Hepatic stellate cell (primary cell): ENCODE measurements at regions not wholly inside any gene's neighbourhood (a gene's known extent, or its start where the extent isn't known, plus 50 kb on each side); places are given as distances from the start of the nearest gene placed in this dataset.
"Not testable (repeated sequence)": the region's sequence is repeated elsewhere in the genome, so short reads cannot be mapped to it uniquely, and the experiment has no call there.

Source experiments
- DNase-seq: peaks from one replicate; pipeline ENCODE4 v3.0.0; 2011; ENCODE audit warnings: low spot score

- no peak for DNase-seq
Measured at GRCh38 chr4:184335520-184335919, 117.8 kb upstream of the ENPP6 start.

- not testable (repeated sequence) for DNase-seq
Measured at GRCh38 chr4:184333446-184333845, 115.8 kb upstream of the ENPP6 start.

GRCh38 chr4:184331268-184331995 lies 113.8 kb upstream of the ENPP6 start:
- DNase-seq, result no peak

- DNase-seq, result not testable (repeated sequence)
Measured at GRCh38 chr4:184330517-184331094, 112.9 kb upstream of the ENPP6 start.

- no peak for DNase-seq
Measured at GRCh38 chr4:184329659-184330400, 112.2 kb upstream of the ENPP6 start.

- no peak for DNase-seq
Measured at GRCh38 chr4:184329235-184329634, 111.6 kb upstream of the ENPP6 start.

- DNase-seq, result no peak
Measured at GRCh38 chr4:184328022-184328736, 110.5 kb upstream of the ENPP6 start.

- DNase-seq, result no peak
Measured at GRCh38 chr4:184324939-184325477, 107.3 kb upstream of the ENPP6 start.

- no peak for DNase-seq
Measured at GRCh38 chr4:184322328-184323025, 104.8 kb upstream of the ENPP6 start.

GRCh38 chr4:184320631-184321030 lies 103.0 kb upstream of the ENPP6 start:
- no peak for DNase-seq

- DNase-seq, result no peak
Measured at GRCh38 chr4:184318852-184319251, 101.2 kb upstream of the ENPP6 start.

GRCh38 chr4:184317234-184317918 lies 99.7 kb upstream of the ENPP6 start:
- DNase-seq, result no peak

- no peak for DNase-seq
Measured at GRCh38 chr4:184316821-184317220, 99.1 kb upstream of the ENPP6 start.

- DNase-seq, result no peak
Measured at GRCh38 chr4:184315675-184316359, 98.1 kb upstream of the ENPP6 start.

GRCh38 chr4:184313702-184314659 lies 96.3 kb upstream of the ENPP6 start:
- DNase-seq, result no peak

GRCh38 chr4:184313058-184313581 lies 95.4 kb upstream of the ENPP6 start:
- no peak for DNase-seq

- DNase-seq, result no peak
Measured at GRCh38 chr4:184312126-184312525, 94.5 kb upstream of the ENPP6 start.

GRCh38 chr4:184310881-184311709 lies 93.4 kb upstream of the ENPP6 start:
- no peak for DNase-seq
